Colonic mucosa (tissue), 4 donors: ENCODE measurements at regions not wholly inside any gene's neighbourhood (a gene's known extent, or its start where the extent isn't known, plus 50 kb on each side); places are given as distances from the start of the nearest gene placed in this dataset.

Experiments used
- DNase-seq: peaks from one replicate; pipeline ENCODE4 v3.0.0-alpha.2; 2020
- H3K27ac ChIP-seq: fragments of 200-600 bp; one replicate; pipeline ENCODE4 v1.8.0; 2021
- H3K27me3 ChIP-seq: fragments of 200-600 bp; one replicate; pipeline ENCODE4 v1.8.0; 2021
- H3K36me3 ChIP-seq: fragments of 200-600 bp; one replicate; pipeline ENCODE4 v1.8.0; 2021
- H3K4me1 ChIP-seq: fragments of 200-600 bp; one replicate; pipeline ENCODE4 v1.8.0; 2021; ENCODE audit warnings: mild to moderate bottlenecking
- H3K4me3 ChIP-seq: fragments of 200-600 bp; one replicate; pipeline ENCODE4 v1.8.0; 2021
- H3K9ac ChIP-seq, 2 donors: one replicate each; pipeline ENCODE4 v1.7.0; 2013; ENCODE audit warnings: control low read depth in 2 of 2, low read depth in 2 of 2, low read length in 2 of 2
- H3K9me3 ChIP-seq: fragments of 200-600 bp; one replicate; pipeline ENCODE4 v1.8.0; 2021
- intact Hi-C: fragments of 100-400 bp; cut with DNase I; formaldehyde crosslinking; loops from one replicate; pipeline ENCODE4 v1.14.1; 2022
- TF ChIP-seq, protein P1 (sequence below): fragments of 200-600 bp; IDR thresholded peaks from one replicate; pipeline ENCODE4 v1.8.0; 2022; ENCODE audit warnings: antibody characterized with exemption, mild to moderate bottlenecking
- donor health status: healthy.
- donor health status: DM: no; HTN: no; CAD: no.
- donor health status: DM: no; HTN: no; CAD: no.

DNA sequence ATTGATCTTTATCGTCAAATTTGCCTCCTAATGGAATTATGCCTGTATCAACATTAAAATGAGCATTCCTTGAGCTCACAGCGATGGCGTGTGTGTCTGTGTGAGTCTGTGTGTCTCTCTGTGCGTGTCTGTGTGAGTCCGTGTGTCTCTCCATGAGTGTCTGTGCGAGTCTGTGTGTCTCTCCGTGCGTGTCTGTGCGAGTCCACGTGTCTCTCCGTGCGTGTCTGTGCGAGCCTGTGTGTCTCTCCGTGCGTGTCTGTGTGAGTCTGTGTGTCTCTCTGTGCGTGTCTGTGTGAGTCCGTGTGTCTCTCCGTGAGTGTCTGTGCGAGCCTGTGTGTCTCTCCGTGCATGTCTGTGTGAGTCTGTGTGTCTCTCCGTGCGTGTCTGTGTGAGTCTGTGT is 326.5 kb upstream of the B3GAT1 start:
- TF ChIP-seq, protein P1, sequence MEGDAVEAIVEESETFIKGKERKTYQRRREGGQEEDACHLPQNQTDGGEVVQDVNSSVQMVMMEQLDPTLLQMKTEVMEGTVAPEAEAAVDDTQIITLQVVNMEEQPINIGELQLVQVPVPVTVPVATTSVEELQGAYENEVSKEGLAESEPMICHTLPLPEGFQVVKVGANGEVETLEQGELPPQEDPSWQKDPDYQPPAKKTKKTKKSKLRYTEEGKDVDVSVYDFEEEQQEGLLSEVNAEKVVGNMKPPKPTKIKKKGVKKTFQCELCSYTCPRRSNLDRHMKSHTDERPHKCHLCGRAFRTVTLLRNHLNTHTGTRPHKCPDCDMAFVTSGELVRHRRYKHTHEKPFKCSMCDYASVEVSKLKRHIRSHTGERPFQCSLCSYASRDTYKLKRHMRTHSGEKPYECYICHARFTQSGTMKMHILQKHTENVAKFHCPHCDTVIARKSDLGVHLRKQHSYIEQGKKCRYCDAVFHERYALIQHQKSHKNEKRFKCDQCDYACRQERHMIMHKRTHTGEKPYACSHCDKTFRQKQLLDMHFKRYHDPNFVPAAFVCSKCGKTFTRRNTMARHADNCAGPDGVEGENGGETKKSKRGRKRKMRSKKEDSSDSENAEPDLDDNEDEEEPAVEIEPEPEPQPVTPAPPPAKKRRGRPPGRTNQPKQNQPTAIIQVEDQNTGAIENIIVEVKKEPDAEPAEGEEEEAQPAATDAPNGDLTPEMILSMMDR = no peak

DNA sequence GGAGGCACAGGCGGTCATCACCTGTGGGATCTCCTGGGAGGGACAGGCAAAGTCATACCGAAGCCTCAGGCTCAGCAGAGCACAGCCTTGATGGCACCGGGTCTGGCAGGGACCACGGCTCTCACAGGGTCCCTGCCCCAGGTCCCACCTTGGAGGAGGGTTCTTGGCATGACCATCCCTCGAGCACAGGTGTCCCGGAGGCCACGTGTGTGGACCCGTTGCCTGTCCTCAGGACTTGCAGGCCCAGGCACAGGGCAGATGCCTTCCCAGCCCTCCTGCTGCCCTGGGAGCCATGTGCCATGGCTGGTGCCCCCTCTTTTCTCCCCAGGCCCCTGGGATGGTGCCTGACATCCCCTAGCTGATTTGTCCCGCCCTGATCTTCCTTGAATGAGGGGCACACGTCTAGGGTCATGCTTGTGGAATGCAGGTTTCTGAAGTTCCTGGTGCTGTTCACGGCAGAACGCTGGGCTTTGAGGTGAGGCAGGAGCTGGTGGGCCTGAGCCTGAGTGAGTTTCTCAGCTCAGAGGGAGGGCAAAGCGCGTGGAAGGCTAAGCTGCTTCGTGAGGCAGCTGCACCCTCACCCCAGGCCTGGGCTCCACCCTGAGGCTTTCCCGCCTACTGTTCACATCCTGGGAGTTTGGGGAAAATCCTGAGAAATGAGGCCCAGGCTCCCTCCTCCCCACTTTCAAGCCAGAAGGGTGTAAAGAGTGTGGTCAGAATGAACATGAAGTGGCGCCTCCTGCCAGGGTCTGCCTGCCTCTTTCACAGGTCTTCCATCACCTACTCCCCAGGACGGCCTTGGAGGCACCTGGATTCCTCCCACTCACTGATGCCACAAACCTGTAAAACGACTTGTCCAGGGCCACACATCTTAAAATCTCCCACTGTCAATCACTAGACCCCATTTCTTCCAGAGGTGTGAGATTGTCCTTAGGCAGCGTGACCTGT is 325.8 kb upstream of the B3GAT1 start:
- no peaks in the 10 kb centered on the region for H3K36me3 ChIP-seq
- H3K4me3 ChIP-seq = no peak overlapping the region
- no peaks in the 10 kb centered on the region for H3K4me1 ChIP-seq
- no peaks in the 10 kb centered on the region for H3K27me3 ChIP-seq
- no peak overlapping the region for H3K27ac ChIP-seq
- no peaks in the 10 kb centered on the region for H3K9me3 ChIP-seq
- no peak overlapping the region for H3K9ac ChIP-seq
- no peak for DNase-seq
- intact Hi-C loops = no loop called here
- TF ChIP-seq, protein P1 = no peak

More for the DNA sequence above, 326.5 kb upstream of the B3GAT1 start:
- intact Hi-C loops = no loop called here
- Histone ChIP-seq H3K9ac (no peak overlapping the region), H3K36me3 (no peaks in the 10 kb centered on the region), H3K4me1 (no peaks in the 10 kb centered on the region), H3K4me3 (no peak overlapping the region), H3K27ac (no peak overlapping the region), H3K27me3 (no peaks in the 10 kb centered on the region), H3K9me3 (no peaks in the 10 kb centered on the region)
- no peak for DNase-seq

DNA sequence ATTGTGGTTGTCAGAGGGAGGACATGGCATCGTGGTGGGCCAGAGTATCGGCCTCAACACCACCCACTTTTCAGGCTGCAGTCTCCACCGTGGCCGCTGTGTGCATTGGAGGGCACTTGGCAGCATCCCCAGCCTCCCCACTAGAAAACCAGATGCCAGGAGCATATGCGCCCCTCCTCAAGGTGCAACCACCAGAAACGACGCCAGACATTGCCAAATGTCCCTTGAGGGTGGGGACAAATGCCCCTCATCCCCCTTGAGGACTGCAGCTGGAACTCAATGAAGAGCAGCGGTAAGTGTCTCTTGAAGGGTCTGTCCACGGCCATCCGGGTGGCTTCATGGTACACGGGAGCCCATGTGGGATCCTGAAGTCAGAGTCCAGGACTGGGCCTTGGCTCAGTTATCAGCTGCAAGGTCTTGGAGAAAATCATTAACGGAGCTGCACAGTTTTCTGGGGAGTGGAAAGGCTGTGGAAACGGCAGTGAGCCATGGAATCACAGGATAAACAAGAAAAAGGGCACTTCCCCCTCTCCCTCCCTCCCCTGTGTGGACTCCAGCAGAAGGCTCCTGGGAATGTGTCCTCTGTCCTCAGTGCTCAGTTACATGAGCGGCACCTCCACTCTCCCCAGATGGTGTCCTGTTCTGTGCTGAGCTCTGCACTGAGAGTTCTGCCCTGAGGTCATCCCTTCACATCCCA is 324.4 kb upstream of the B3GAT1 start:
- Histone ChIP-seq H3K9me3 (no peaks in the 10 kb centered on the region), H3K4me3 (no peak overlapping the region), H3K36me3 (no peaks in the 10 kb centered on the region), H3K27ac (no peak overlapping the region), H3K4me1 (no peaks in the 10 kb centered on the region), H3K27me3 (no peaks in the 10 kb centered on the region), H3K9ac (no peak overlapping the region)
- DNase-seq = no peak
- TF ChIP-seq, protein P1 = no peak
- intact Hi-C loops = no loop called here

DNA sequence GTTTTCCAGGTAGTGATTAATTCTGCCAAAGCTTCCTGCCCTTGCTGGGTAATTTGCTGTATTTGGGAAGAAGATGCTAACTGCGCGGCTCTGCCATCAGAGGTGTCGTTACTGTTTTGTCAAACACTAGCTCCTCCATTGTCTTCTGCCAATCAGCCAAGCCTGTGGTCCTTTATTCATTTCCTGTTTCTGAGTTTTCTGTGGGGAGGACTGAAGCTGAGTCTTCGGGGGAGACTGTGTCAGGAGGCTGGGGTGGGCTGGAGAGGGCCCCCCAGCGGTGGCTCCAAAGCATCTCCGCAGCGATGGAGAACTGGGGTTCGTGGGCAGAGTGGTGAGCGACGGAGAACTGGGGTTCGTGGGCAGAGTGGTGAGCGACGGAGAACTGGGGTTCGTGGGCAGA is 322.9 kb upstream of the B3GAT1 start:
- TF ChIP-seq, protein P1 = no peak
- no peaks in the 10 kb centered on the region for H3K27me3 ChIP-seq

DNA sequence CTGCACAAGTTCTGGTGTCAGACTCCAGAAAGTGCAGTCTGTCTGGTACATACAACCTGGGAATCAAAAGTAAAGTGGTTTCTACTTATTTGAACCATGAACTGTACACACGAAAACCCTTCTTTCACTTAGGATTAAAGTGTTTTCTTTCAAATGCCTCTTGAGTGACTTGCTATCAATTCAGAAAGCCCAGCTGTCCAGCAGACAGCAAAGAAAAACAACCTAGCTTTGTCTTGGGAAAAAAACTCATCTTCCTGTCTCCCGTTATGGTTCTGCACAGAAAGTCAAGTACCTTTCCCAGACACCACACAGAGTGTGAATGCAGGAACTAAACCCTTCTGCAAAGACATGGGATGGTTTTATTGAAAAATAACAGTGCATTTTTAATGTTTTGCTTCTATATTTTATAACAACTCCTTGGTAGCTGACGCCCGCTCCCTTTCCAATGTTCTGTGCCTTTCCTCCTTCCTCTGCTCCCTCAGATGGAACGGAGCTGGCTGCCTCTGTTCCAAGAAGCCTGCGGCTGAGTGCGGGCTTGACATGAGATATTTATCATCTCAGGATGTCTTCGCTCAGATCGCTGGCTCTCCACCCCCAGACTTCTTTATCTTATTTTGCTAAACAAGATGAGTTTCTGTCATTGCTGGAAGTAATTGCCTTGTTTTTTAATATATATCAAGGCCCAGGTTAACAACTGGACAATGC is 322.3 kb upstream of the B3GAT1 start:
- intact Hi-C loops = no loop called here
- H3K27me3 ChIP-seq = no peaks in the 10 kb centered on the region
- H3K9me3 ChIP-seq = no peaks in the 10 kb centered on the region
- H3K36me3 ChIP-seq = no peaks in the 10 kb centered on the region
- no peaks in the 10 kb centered on the region for H3K4me1 ChIP-seq
- H3K4me3 ChIP-seq = no peak overlapping the region
- H3K27ac ChIP-seq = no peak overlapping the region
- TF ChIP-seq, protein P1 = no peak
- DNase-seq = no peak
- no peak overlapping the region for H3K9ac ChIP-seq

More for the DNA sequence above, 322.9 kb upstream of the B3GAT1 start:
- Histone ChIP-seq H3K27ac (no peak overlapping the region), H3K4me1 (no peaks in the 10 kb centered on the region), H3K4me3 (no peak overlapping the region), H3K9me3 (no peaks in the 10 kb centered on the region), H3K9ac (no peak overlapping the region), H3K36me3 (no peaks in the 10 kb centered on the region)
- intact Hi-C loops = no loop called here
- DNase-seq = no peak
